ENCODE measurements at regions not wholly inside any gene's neighbourhood (a gene's known extent, or its start where the extent isn't known, plus 50 kb on each side); places are given as distances from the start of the nearest gene placed in this dataset.
"Not testable (repeated sequence)": the region's sequence is repeated elsewhere in the genome, so short reads cannot be mapped to it uniquely, and the experiment has no call there.

DNA sequence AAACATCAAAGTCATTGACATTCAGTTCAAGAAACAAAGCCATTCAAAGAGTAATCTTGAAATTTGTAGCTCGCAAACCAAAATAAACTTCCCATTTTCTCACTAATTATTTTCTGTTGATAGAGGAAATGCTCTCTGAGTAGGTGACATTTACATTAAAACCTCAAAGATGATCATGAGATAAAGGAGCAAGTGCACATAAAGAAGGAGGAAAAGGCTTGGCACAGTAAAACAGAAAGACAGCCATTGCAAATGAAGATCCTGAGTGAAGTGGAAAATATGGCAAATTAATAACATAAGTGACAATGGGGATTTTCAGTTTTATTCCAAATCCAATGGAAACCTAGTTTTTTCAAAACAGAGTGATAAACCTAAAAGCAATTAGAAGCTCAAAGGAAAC lies 2320.8 kb downstream of the ARAP2 start:
- DNase-seq: no peak

DNA sequence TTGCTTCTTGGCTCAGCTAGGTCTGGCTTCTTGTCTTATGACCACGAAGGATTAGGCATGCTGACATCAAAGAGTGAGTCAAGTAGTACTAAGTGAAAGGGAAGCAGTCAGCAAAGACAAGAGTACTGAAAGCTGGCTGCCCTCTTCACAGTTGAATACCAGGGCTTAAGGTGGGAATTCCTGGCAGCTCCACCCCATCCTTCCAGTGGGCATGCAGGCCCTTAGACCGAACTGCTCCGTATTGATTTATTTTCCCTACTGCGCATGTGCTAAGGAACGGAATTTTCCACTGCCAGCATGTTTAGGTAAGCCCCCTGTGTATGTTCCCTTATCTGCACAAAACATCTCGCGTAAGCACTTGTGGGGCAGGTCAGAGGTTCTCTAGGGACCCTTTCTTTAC lies 2320.1 kb downstream of the ARAP2 start:
- DNase-seq: no peak

DNA sequence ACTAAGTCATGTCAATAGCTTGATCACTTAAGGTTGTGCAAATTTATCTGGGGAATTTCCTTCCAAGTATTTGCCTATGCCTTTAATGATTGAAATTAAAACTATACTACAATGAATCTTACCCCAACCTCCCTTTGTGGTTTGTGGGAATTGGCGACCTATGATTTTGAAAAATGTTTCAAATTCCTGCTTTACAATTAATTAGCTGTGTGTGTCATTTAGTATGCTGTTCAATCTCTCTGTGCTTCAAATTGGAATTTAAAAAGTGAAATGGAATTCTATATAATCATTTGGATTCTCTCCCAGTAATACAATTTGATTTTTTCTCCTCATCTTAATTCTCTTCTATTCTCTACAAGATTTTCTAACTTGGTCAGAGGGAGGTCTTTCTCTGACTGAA lies 2319.5 kb downstream of the ARAP2 start:
- no peak for DNase-seq

DNA sequence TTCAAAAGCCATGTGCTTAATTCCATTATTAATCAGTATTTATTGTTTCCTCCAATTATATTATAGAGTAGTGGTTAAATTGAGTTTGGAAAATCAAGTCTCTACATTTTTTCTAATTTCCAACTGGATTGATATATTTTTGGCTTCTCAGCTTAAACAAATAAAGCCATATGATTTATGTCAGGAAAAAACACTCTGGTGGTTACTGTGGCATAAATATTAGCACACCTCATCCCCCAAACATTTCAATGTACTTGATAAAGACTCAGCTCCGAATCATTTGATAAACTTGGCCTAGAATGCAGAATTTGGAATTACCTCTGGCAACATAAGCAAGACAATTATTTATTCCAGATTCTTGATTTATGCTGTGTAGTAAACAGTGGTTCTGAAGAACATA lies 2313.8 kb downstream of the ARAP2 start:
- DNase-seq: no peak

DNA sequence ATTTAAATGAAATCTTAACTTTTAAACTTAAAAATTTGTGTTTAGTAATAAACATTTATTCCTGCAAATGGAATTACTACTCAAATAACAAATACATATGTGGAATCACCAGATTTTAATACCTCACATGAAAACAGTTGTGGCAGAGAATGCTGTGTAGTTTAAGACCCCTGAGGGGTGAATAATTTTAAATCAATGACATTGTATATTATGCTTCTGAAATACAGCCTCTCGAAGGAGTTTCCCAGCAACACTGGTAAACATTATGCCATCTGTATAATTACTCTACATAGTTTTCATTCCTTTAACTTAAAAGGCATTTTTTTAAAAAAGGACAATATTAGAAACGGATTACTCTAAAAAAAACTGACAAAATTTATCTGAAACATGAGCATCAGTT lies 2313.3 kb downstream of the ARAP2 start:
- DNase-seq: no peak

DNA sequence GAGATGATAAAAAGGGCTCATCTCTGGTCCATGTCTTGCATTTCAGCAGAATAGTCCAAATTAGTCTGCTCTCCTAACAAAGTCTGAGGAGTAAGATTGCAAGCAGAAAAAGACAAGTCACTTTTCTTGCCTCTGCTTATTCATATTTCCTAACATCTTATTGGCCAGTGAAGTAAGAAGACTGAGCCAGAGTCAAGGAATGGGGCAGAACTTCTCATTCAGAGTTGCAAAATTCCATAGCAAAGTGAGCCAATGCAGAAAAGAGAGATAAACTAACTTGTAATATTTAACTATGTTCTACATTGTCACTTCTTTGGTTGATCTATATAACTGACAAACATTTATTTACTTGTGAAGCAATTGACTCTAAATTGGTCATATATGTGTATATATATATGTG lies 2304.0 kb downstream of the ARAP2 start:
- no peak for DNase-seq

DNA sequence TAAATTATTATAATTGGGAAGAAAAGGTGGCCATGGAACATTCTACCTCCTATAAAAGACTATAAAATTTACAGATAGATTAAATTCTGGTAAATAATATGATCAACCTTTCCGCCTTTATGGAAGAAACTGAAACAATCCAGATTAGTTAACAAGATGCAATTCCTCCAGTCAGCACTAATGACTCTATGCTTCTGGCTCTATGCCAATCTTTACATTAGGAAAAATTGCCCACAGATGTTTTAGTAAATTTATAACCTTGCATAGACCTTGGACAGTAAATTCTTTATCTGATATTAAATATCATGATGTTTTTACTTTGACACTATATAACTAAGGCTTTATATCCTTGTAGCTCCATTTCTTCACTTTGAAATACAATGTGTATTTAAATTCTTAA lies 2302.5 kb downstream of the ARAP2 start:
- no peak for DNase-seq

DNA sequence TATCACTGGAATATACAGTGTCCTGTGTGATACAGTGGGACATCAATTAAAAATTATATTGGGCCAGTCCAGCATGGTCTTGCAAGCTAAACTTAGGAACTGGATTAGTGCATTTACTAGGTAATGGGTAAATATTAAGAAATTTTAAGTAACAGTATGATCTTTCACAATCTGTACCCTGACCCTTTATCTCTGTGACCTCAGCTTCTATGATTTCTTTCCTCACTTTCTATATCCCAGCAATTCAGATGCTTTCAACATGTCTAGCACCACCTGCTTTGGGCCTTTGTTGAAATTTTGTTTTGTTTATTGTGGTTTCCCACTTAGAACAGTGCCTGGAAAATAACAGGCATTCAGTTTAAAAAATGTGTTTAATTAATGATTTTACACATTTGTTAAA lies 2295.4 kb downstream of the ARAP2 start:
- no peak for DNase-seq

DNA sequence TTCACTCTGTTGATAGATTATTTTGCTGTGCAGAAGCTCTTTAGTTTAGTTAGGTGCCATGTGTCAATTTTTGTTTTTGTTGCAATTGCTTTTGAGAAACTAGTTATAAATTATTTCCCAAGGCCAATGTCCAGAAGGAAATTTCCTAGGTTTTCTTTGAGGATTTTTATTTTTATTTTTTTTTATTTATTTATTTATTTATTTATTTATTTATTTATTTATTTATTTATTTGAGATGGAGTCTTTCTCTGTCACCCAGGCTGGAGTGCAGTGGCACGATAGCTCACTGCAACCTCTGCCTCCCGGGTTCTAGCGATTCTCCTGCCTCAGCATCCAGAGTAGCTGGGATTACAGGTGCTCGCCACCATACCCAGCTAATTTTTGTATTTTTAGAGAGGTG lies 2290.5 kb downstream of the ARAP2 start:
- not testable (repeated sequence) for DNase-seq

DNA sequence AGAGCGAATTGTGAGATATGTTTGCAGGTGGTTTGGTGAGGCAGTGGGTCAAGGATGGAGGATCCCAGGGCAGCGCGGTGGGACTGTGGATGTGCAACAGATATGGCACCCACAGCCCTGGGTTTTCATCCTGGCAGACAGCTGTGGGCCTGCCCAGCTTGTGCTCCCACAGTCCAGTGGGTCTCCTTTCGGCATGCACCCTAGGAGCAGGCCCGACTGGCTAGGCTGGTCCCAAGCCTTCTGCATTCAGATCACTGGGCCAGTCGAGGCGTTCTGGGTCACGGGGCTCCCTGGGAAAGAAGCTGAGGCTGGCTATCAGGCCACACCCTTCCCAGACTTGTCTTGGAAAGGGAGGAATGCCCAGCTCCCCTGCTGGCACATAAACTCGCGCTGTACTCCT lies 2289.6 kb downstream of the ARAP2 start:
- DNase-seq: no peak

DNA sequence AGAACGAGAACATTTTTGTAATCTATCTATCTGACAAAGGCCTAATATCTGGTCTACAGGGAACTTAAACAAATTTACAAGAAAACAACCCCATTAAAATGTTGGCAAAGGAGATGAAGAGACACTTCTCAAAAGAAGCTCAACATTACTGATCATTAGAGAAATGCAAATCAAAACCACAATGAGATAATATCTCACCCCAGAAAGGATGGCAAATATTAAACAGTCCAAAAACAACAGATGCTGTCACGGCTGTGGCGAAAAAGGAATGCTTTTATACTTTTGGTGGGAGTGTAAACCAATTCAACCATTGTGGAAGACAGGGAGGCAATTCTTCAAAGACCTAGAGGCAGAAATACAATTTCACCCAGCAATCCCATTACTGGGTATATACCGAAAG lies 2284.8 kb downstream of the ARAP2 start:
- no peak for DNase-seq

DNA sequence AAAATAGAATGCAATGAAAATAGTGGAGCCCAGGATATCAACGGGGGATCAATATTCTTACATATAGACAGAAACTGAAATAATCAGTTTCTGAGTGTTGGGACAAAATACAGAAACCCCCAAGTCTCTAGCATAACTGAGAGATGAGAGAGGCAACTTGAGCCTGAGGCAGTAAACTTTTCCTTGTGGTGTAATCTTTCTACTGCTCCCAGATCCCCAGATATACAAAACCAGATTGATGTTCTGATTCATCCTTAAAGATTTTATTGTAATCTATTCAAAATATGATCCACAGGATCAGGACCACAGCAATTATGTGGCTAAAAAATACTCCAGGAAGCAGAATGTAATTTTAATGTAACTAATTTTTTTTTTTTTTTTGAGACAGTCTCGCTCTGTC lies 2282.6 kb downstream of the ARAP2 start:
- no peak for DNase-seq

DNA sequence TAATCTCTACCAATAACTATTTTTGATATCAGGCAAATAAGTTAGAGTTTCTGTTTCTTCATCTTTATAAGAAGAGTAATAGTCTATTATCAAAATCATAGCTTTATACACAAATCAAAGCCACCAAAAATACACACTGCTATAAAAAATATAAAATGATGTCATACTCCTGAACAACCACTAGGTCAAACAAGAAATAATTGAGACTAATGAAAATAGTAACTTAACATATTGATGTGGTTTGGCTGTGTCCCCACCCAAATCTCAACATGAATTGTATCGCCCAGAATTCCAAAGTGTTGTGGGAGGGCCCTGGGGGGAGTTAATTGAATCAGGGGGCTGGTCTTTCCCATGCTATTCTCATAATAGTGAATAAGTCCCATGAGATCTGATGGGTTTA lies 2277.5 kb downstream of the ARAP2 start:
- DNase-seq: no peak

DNA sequence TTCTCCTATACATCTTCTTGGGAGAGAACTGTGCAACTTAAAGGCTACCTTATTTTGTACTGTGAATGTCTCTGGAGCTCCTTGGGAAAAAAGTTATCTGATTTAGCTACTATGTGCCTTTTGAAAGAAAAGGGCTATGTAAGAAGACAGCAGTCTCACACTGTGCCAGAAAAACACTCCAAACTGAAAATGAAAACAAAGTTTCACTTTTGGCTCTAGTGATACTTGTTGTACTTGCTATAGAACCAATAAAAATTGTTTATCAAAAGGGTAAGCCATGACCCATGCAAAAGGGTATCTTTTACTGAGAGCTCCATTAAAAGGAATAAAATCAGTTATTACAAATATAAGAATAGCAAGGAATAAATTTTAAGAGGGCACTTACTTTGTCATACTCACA lies 2270.0 kb downstream of the ARAP2 start:
- no peak for DNase-seq

DNA sequence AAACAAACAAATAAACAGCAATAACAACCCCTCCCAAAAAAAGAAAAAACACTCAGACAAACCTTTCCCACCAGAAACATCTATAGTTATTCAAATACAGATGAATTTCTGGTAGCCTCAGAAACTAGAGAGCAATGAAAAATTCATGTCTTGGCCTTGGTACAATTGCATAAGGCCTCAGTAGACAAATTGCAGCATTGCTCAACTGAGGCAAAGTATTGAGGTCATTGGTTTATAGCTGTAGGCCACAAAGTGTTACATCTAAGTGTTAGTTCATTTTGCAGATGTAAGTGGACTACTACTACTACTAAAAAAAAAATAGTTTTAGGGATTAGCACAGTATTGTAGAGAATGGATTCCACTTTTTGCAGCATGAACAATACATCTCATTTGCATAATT lies 2268.3 kb downstream of the ARAP2 start:
- no peak for DNase-seq

DNA sequence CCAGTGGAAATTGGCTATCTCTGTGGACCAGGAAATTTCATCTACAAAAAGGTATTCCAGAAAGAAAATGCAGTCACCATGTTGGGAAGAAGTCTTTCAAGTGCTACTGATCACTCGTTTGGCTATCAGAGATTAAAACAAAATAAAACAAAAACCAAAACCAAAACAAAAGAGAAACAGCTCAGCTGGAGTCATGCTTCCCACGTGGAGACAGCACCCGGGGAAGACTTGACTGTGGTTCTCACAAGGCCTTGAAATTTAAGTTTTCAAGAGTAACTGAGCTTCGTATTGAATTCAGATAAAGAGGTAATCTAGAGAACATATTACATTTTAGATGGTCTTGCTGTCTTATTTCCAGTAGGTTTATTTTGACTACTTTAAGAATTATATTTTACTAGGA lies 2264.5 kb downstream of the ARAP2 start:
- not testable (repeated sequence) for DNase-seq

DNA sequence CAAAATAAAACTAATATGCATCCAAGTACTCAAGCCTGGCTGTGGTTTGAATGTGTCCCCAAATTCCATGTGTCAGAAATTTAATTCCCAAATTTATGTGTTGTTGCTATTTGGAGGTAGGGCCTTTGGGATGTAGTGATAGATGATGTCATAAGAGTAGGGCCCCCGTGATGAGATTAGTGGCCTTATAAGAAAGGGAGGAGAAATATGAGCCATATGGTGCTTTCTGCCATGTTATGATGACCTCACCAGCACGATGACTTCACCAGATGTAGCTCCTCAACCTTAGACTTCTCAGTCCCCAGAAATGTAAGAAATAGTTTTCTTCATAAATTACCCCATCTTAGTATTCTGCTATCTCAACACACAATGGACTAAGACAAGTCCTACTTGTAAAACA lies 2264.0 kb downstream of the ARAP2 start:
- no peak for DNase-seq

DNA sequence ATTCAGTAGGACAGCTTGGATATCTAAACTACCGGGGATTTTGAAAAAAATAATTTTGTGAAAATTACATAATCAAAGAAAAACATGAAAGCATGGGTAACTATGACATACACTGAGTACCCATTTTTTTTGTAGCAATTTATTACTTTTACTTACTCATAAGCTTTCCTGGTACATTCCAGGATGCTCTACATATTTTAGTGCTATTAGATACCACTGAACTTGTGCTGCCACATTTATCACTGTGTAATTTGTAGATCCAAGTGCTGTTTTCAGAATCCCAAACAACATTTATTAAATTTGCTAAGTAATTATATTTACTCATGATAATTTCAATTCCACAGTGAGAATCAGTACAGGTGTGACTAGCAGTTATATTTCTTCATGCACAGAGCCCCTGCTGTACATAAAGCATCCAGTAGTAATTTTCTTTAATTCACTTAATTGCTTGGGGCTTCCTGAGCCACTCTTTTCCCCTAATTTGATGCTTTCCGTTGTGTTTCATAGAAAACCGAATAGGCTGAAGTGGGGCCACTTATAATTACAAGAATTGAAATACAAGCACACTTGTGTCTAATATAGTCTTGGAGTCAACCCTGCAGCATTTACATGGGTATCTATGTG lies 2254.4 kb downstream of the ARAP2 start:
- no peak for DNase-seq

DNA sequence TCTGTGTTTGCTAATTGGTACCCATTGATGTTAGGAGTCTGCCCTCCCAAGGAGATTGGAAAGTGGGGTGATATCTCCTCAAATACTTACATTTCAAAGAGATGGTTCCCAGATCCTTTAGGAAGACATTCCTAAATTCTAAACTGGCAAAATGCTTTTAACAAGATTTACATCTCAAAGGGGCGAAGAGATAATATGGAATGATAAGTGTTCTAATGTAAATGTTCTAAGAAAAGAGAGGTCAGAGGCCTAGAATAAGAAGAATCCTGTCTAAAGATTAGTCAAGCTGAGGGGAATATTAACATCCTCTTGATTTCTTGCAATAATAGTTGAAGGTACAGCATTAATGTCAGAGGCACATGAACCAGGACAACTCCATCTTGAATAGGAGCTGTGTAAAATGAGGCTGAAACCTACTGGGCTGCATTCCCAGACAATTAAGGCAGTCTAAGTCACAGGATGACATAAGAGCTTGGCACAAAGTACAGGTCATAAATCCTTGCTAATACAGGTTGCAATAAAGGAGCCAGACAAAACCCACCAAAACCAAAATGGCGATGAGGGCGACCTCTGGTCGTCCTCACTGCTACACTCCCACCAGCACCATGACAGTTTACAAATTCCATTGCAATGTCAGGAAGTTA lies 2248.1 kb downstream of the ARAP2 start:
- no peak for DNase-seq

DNA sequence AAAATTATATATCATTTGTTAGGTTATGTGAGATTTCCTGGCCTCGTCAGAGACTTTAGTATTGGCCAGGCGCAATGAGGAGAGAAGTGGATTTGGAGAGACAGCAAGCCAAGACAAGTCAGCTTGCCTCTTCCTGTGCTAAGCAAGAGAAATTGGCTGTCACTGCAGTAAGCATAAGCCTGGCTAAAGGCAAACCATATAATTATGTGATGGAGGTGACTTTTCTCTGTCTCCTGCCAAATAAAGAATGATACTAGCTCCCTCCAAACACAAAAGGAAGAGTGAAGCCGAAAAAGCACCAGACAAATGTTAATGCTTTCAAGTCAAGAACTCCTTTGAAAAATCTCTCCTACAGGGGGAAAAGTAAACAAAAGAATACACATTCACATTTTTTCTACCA lies 2246.0 kb downstream of the ARAP2 start:
- DNase-seq: no peak

DNA sequence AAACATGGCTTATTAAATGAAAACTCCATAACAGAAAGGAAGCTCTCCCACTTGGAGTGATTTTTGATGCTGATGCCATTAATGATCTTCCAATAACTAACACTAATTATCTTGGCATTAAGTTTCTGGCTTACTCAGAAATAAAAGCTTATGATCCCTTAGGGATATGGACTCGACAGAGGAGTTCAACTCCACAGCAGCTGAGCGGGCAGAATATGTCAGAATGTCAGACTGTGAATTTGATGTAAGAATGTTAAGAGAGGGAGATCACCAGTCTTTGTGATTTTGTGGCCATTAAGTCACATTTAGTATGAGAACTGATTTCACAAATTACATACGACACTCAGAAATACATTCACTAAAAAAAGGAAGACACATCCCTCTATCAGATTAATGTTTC lies 2244.0 kb downstream of the ARAP2 start:
- DNase-seq: no peak

DNA sequence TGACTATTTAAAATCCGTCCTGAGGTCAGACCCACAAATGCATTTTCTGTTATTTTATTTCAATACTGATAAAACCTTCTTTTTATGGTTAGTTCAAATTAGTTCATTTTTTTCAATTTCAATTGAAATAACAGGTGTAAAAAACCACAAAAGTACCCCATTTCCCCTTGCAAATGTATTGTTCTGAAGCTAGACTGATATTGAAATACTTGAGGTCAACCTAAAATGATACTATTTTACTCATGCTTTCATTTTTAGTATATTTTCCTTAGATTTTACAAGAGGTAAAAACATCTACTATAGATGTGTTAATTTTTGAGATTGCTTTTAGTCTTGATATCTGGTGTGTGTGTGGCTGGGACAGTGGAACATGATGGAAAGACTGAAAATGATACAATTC lies 2237.8 kb downstream of the ARAP2 start:
- not testable (repeated sequence) for DNase-seq

DNA sequence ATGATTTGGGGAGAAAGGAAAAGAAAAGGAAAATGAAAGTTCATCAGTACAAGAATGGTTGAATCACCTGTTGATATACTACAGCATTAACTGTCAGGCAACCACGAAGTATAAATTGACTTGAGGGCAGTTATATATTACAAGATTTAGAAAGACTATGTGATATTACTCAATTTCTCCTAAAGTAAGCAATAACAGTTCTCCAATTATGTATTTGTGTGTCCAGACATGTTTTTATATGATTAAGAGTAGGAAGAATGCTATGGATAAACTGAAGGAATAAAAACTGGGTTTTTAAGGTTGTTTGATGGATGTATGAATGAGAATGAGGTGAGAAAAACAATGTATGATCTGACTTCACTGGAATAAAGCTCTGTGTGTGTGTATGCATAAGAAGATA lies 2234.4 kb downstream of the ARAP2 start:
- no peak for DNase-seq

All from muscle of arm (tissue), 1 donor.